H1 (cell line): ENCODE measurements at regions not wholly inside any gene's neighbourhood (a gene's known extent, or its start where the extent isn't known, plus 50 kb on each side); places are given as distances from the start of the nearest gene placed in this dataset.

Experiments
- CTCF ChIA-PET: fragments of 300-600 bp; sonication (Branson Sonifier 250); formaldehyde crosslinking; loops from one replicate; lab custom pipeline; 2021; ENCODE audit not compliant: partially characterized antibody; lab: Charles Lee
- POLR2A ChIA-PET: fragments of 300-600 bp; sonication (Branson Sonifier 250); formaldehyde crosslinking; loops from one replicate; lab custom pipeline; 2021; ENCODE audit warnings: inconsistent platforms; ENCODE audit not compliant: partially characterized antibody; lab: Charles Lee
- DNase-seq, 2 experiments: peaks; one replicate each; pipeline versions ENCODE4 v3.0.0 to v3.0.0-alpha.2; 2010 to 2022; ENCODE audit warnings: low spot score in 2 of 2, low read depth in 1 of 2, mixed read lengths in 1 of 2
- FAIRE-seq: peaks from 2 replicates; lab custom pipeline; 2011; peaks lifted over from hg19 to GRCh38; lab: Jason Lieb, UNC
- H2AFZ ChIP-seq: 2 replicates; pipeline ENCODE4 v1.8.1; 2012; ENCODE audit warnings: low read length, inconsistent platforms
- H2AK5ac ChIP-seq: 2 replicates; pipeline ENCODE4 v1.6.1; 2013; ENCODE audit warnings: low read depth, low read length
- H2BK120ac ChIP-seq: replicated peaks from 2 replicates; pipeline ENCODE3; 2013; ENCODE audit warnings: low read depth, low read length, inconsistent platforms
- H2BK12ac ChIP-seq: 2 replicates; pipeline ENCODE4 v1.6.1; 2013; ENCODE audit warnings: low read depth, low read length
- H2BK15ac ChIP-seq: 2 replicates; pipeline ENCODE4 v1.6.1; 2013; ENCODE audit warnings: low read length
- H2BK20ac ChIP-seq: 2 replicates; pipeline ENCODE4 v1.6.1; 2013; ENCODE audit warnings: low read length
- H2BK5ac ChIP-seq: 2 replicates; pipeline ENCODE4 v1.6.1; 2013; ENCODE audit warnings: low read depth, low read length
- H3K14ac ChIP-seq: 2 replicates; pipeline ENCODE4 v1.6.1; 2013; ENCODE audit warnings: inconsistent platforms; ENCODE audit not compliant: insufficient read length
- H3K18ac ChIP-seq: 2 replicates; pipeline ENCODE4 v1.6.1; 2013; ENCODE audit warnings: low read length; ENCODE audit errors: extremely low read depth
- H3K23ac ChIP-seq: 2 replicates; pipeline ENCODE4 v1.6.1; 2013; ENCODE audit warnings: inconsistent platforms; ENCODE audit not compliant: insufficient read length
- H3K23me2 ChIP-seq: 2 replicates; pipeline ENCODE4 v1.6.1; 2013; ENCODE audit warnings: low read depth, low read length
- H3K27ac ChIP-seq: 2 replicates; pipeline ENCODE4 v1.6.1; 2011; ENCODE audit warnings: low read depth, low read length, inconsistent platforms
- H3K27me3 ChIP-seq, 4 experiments: replicated peaks in 1 of 4; 1 replicate in 1 of 4; 2 replicates in 3 of 4; pipeline versions ENCODE4 v1.6.1 to v1.8.1; 2011 to 2013; ENCODE audit warnings: low read length in 3 of 4, mild to moderate bottlenecking in 3 of 4, inconsistent platforms in 2 of 4, mixed read lengths in 2 of 4, moderate library complexity in 1 of 4; ENCODE audit not compliant: control insufficient read depth in 3 of 4, insufficient read depth in 3 of 4; ENCODE audit errors: extremely low read depth in 1 of 4
- H3K36me3 ChIP-seq, 4 experiments: 2 replicates each; pipeline versions ENCODE4 v1.6.1 to v1.8.1; 2011 to 2013; ENCODE audit warnings: mild to moderate bottlenecking in 4 of 4, low read length in 3 of 4, moderate library complexity in 2 of 4, control low read depth in 1 of 4, inconsistent platforms in 1 of 4; ENCODE audit not compliant: insufficient read depth in 4 of 4, control insufficient read depth in 2 of 4
- H3K4ac ChIP-seq: replicated peaks from 2 replicates; pipeline ENCODE3; 2013; ENCODE audit warnings: low read length, low read depth, mixed read lengths, inconsistent platforms; ENCODE audit not compliant: insufficient read length
- H3K4me1 ChIP-seq, 4 experiments: replicated peaks in 1 of 4; 1 replicate in 1 of 4; 2 replicates in 3 of 4; pipeline versions ENCODE4 v1.6.1 to v1.8.1; 2011 to 2013; ENCODE audit warnings: low read length in 3 of 4, inconsistent platforms in 2 of 4, mixed read lengths in 1 of 4; ENCODE audit not compliant: insufficient read depth in 4 of 4, control insufficient read depth in 3 of 4
- H3K4me2 ChIP-seq, 2 experiments: 2 replicates each; pipeline versions ENCODE4 v1.6.1 to v1.8.1; 2011 to 2013; ENCODE audit warnings: low read depth in 2 of 2, low read length in 2 of 2, control low read depth in 1 of 2, inconsistent platforms in 1 of 2, mild to moderate bottlenecking in 1 of 2; ENCODE audit not compliant: insufficient read depth in 1 of 2
- H3K4me3 ChIP-seq, 4 experiments: fragments of 200-600, 300-600 bp in 1 of 4; sonication (generic), shearing (Covaris generic), sonication (Bioruptor Twin) in 1 of 4; 2 replicates each; pipeline versions ENCODE4 v1.5.1 to v1.8.1; 2011 to 2016; ENCODE audit warnings: low read length in 4 of 4, low read depth in 3 of 4, control low read depth in 2 of 4, inconsistent platforms in 2 of 4, mild to moderate bottlenecking in 2 of 4, mixed read lengths in 1 of 4, moderate library complexity in 1 of 4; ENCODE audit not compliant: insufficient read depth in 2 of 4; ENCODE audit errors: extremely low read depth in 1 of 4
- H3K56ac ChIP-seq: replicated peaks from 2 replicates; pipeline ENCODE3; 2013; ENCODE audit warnings: low read depth, mild to moderate bottlenecking, mixed read lengths, low read length, inconsistent platforms; ENCODE audit not compliant: insufficient read length
- H3K79me1 ChIP-seq: 2 replicates; pipeline ENCODE4 v1.6.1; 2013; ENCODE audit warnings: low read depth, low read length, control low read depth
- H3K79me2 ChIP-seq, 2 experiments: 2 replicates each; pipeline versions ENCODE4 v1.6.1 to v1.8.1; 2012 to 2013; ENCODE audit warnings: low read length in 2 of 2, mild to moderate bottlenecking in 2 of 2, inconsistent platforms in 1 of 2; ENCODE audit not compliant: insufficient read depth in 2 of 2, control insufficient read depth in 1 of 2
- H3K9ac ChIP-seq, 4 experiments: replicated peaks in 1 of 4; 1 replicate in 1 of 4; 2 replicates in 3 of 4; pipeline versions ENCODE4 v1.6.1 to v1.8.1; 2011 to 2013; ENCODE audit warnings: low read depth in 3 of 4, low read length in 3 of 4, control low read depth in 2 of 4, mild to moderate bottlenecking in 2 of 4, moderate library complexity in 2 of 4, inconsistent platforms in 1 of 4; ENCODE audit errors: extremely low read depth in 1 of 4
- H3K9me3 ChIP-seq, 2 experiments: 2 replicates each; pipeline versions ENCODE4 v1.6.1 to v1.8.1; 2012 to 2013; ENCODE audit warnings: mild to moderate bottlenecking in 2 of 2, moderate library complexity in 2 of 2, control low read depth in 1 of 2, inconsistent platforms in 1 of 2, low read depth in 1 of 2, low read length in 1 of 2, mixed read lengths in 1 of 2; ENCODE audit not compliant: insufficient read depth in 2 of 2
- H4K20me1 ChIP-seq, 2 experiments: replicated peaks in 1 of 2; 2 replicates each; pipeline versions ENCODE3 to v1.8.1; 2011 to 2013; ENCODE audit warnings: inconsistent platforms in 2 of 2, low read length in 2 of 2, mild to moderate bottlenecking in 1 of 2; ENCODE audit not compliant: insufficient read depth in 2 of 2, control insufficient read depth in 1 of 2
- H4K5ac ChIP-seq: 2 replicates; pipeline ENCODE4 v1.6.1; 2013; ENCODE audit warnings: low read length, low read depth, mixed read lengths, inconsistent platforms; ENCODE audit not compliant: insufficient read length
- H4K8ac ChIP-seq: 2 replicates; pipeline ENCODE4 v1.8.0; 2013; ENCODE audit warnings: mild to moderate bottlenecking, moderate library complexity, low read length, inconsistent platforms; ENCODE audit not compliant: insufficient read depth; ENCODE audit errors: extremely low read depth
- H4K91ac ChIP-seq: replicated peaks from 2 replicates; pipeline ENCODE3; 2013; ENCODE audit warnings: low read length, mixed read lengths, inconsistent platforms; ENCODE audit not compliant: insufficient read length
- ASH2L ChIP-seq: fragments of 200-600, 300-600 bp; sonication (generic); IDR thresholded peaks from one replicate; pipeline ENCODE4 v1.7.1; 2017; ENCODE audit warnings: low read length
- BACH1 ChIP-seq: IDR thresholded peaks from 2 replicates; pipeline ENCODE4 v1.6.1; 2012; ENCODE audit warnings: low read length, improper control_type of control experiment
- CEBPB ChIP-seq: IDR thresholded peaks from 2 replicates; pipeline ENCODE4 v1.6.1; 2012; ENCODE audit warnings: low read depth, low read length
- CHD1 ChIP-seq: IDR thresholded peaks from 2 replicates; pipeline ENCODE4 v1.6.1; 2012; ENCODE audit warnings: low read depth, low read length, improper control_type of control experiment
- CHD2 ChIP-seq: IDR thresholded peaks from 2 replicates; pipeline ENCODE4 v1.6.1; 2012; ENCODE audit warnings: low read length, improper control_type of control experiment
- HDAC2 ChIP-seq, 2 experiments: fragments of 300-600 bp in 1 of 2; sonication (generic) in 1 of 2; IDR thresholded peaks; 2 replicates each; pipeline ENCODE4 v1.6.1; 2011 to 2012; ENCODE audit warnings: low read depth in 2 of 2, low read length in 2 of 2, mild to moderate bottlenecking in 2 of 2, moderate library complexity in 2 of 2, borderline replicate concordance in 1 of 2, inconsistent platforms in 1 of 2
- JUN ChIP-seq: IDR thresholded peaks from 2 replicates; pipeline ENCODE4 v1.6.1; 2011; ENCODE audit warnings: low read depth, mild to moderate bottlenecking, improper control_type of control experiment, low read length
- NRF1 ChIP-seq: IDR thresholded peaks from 2 replicates; pipeline ENCODE4 v1.6.1; 2011; ENCODE audit warnings: mild to moderate bottlenecking, low read depth, low read length, improper control_type of control experiment
- RFX5 ChIP-seq: IDR thresholded peaks from 2 replicates; pipeline ENCODE4 v1.6.1; 2011; ENCODE audit warnings: low read depth, low read length, improper control_type of control experiment, borderline replicate concordance
- RXRA ChIP-seq: IDR thresholded peaks from 2 replicates; pipeline ENCODE4 v1.6.1; 2011; ENCODE audit warnings: low read depth, mild to moderate bottlenecking, low read length, moderate library complexity; ENCODE audit not compliant: insufficient read depth
- SRF ChIP-seq: IDR thresholded peaks from 2 replicates; pipeline ENCODE4 v1.6.1; 2011; ENCODE audit warnings: mild to moderate bottlenecking, low read depth, low read length, moderate library complexity
- SUZ12 ChIP-seq: fragments of 200-600 bp; sonication (generic); IDR thresholded peaks from 2 replicates; pipeline ENCODE4 v1.6.1; 2012; ENCODE audit warnings: mild to moderate bottlenecking, inconsistent platforms, low read length, moderate library complexity, mixed read lengths
- TF ChIP-seq, protein P1 (sequence below), 3 experiments: IDR thresholded peaks; 1 replicate in 2 of 3; 2 replicates in 1 of 3; pipeline versions ENCODE4 v1.5.1 to v1.6.1; 2011; ENCODE audit warnings: low read length in 3 of 3, mild to moderate bottlenecking in 3 of 3, inconsistent platforms in 2 of 3, low read depth in 1 of 3, moderate library complexity in 1 of 3; ENCODE audit not compliant: insufficient read depth in 1 of 3; ENCODE audit errors: control extremely low read depth in 1 of 3
- TF ChIP-seq, protein P2 (sequence below): IDR thresholded peaks from 2 replicates; pipeline ENCODE4 v1.6.1; 2012; ENCODE audit warnings: inconsistent platforms

DNA sequence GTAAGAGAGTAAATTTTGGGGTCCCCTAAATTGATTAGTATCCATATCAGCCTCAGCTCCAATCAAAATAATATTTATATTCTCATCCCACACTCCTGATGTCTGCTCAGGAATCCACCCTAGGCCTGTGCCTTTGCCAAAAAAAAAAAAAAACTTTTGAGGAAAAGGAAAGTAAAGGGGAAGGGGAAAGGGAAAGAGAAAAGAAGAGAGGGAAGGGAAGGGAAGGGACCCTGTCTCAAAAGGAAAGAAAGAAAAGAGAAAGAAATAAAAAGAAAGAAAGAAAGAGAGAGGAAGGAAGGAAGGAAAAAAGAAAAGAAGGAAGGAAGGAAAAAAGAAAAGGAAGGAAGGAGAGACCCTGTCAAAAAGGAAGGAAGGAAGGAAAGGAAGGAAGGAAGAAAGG, 91.8 kb upstream of the CACNA1A start:
- Histone ChIP-seq H3K4me2 (no peak overlapping the region), H2BK12ac (no peak overlapping the region), H3K9ac (no peak overlapping the region), H4K5ac (no peak overlapping the region), H3K79me2 (no peaks in the 10 kb centered on the region), H3K27me3 (no peaks in the 10 kb centered on the region), H3K79me1 (no peaks in the 10 kb centered on the region), H3K23me2 (peaks cover 8% of the 10 kb centered on the region; the same call in 1 of the 2 replicates), H3K4me3 (no peak overlapping the region), H4K20me1 (no peaks in the 10 kb centered on the region), H3K18ac (no peak overlapping the region), H4K91ac (no peak overlapping the region), H3K4me1 (no peaks in the 10 kb centered on the region; a peak in 1 of 7 replicates), H3K9me3 (no peaks in the 10 kb centered on the region), H2BK120ac (no peak overlapping the region), H3K36me3 (no peaks in the 10 kb centered on the region), H2AK5ac (no peak overlapping the region), H2AFZ (no peak overlapping the region), H2BK15ac (no peak overlapping the region), H4K8ac (no peak overlapping the region), H2BK20ac (no peak overlapping the region), H3K56ac (no peak overlapping the region), H3K23ac (no peak overlapping the region), H2BK5ac (no peak overlapping the region), H3K14ac (no peak overlapping the region), H3K27ac (no peak overlapping the region), H3K4ac (no peak overlapping the region)
- FAIRE-seq: no peak
- ChIA-PET POLR2A (no interaction called here), CTCF (interaction anchor here (0.6 to 3.5 kb wide), 13 partner anchors 8 to 128 kb away, joined by 3 to 20 read pairs (median 4); no protein-coding TSS in a partner anchor)
- DNase-seq: no peak
- no peak for TF ChIP-seq CHD2
- TF ChIP-seq SRF: no peak
- TF ChIP-seq JUN: no peak
- no peak for TF ChIP-seq HDAC2 (IDR thresholded peaks at IDR 0.05; ENCODE audit: borderline replicate concordance in 1 of 2, low read depth in 2 of 2, low read length in 2 of 2)
- no peak for TF ChIP-seq RXRA
- TF ChIP-seq BACH1: no peak
- no peak for TF ChIP-seq NRF1
- no peak for TF ChIP-seq ASH2L
- TF ChIP-seq, protein P1, sequence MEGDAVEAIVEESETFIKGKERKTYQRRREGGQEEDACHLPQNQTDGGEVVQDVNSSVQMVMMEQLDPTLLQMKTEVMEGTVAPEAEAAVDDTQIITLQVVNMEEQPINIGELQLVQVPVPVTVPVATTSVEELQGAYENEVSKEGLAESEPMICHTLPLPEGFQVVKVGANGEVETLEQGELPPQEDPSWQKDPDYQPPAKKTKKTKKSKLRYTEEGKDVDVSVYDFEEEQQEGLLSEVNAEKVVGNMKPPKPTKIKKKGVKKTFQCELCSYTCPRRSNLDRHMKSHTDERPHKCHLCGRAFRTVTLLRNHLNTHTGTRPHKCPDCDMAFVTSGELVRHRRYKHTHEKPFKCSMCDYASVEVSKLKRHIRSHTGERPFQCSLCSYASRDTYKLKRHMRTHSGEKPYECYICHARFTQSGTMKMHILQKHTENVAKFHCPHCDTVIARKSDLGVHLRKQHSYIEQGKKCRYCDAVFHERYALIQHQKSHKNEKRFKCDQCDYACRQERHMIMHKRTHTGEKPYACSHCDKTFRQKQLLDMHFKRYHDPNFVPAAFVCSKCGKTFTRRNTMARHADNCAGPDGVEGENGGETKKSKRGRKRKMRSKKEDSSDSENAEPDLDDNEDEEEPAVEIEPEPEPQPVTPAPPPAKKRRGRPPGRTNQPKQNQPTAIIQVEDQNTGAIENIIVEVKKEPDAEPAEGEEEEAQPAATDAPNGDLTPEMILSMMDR (IDR thresholded peaks at IDR 0.05; ENCODE audit: control extremely low read depth in 1 of 3, insufficient read depth in 1 of 3, low read depth in 1 of 3, low read length in 3 of 3): no peak
- no peak for TF ChIP-seq RFX5
- TF ChIP-seq SUZ12: no peak
- TF ChIP-seq CHD1: no peak
- TF ChIP-seq, protein P2, sequence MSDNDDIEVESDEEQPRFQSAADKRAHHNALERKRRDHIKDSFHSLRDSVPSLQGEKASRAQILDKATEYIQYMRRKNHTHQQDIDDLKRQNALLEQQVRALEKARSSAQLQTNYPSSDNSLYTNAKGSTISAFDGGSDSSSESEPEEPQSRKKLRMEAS: no peak
- no peak for TF ChIP-seq CEBPB
